HFFc6 (cell line): ENCODE measurements at regions not wholly inside any gene's neighbourhood (a gene's known extent, or its start where the extent isn't known, plus 50 kb on each side); places are given as distances from the start of the nearest gene placed in this dataset.

Source experiments
- DNase-seq: peaks from one replicate; pipeline ENCODE4 v3.0.0-alpha.2; 2018
- H3K27ac Mint-ChIP-seq: 2 replicates; pipeline ENCODE4 v1.8.0; 2020; ENCODE audit warnings: mild to moderate bottlenecking, mixed read lengths
- H3K27me3 Mint-ChIP-seq: 2 replicates; pipeline ENCODE4 v1.8.0; 2021; ENCODE audit warnings: mild to moderate bottlenecking, moderate library complexity, mixed read lengths; ENCODE audit not compliant: insufficient read depth
- H3K36me3 Mint-ChIP-seq: 2 replicates; pipeline ENCODE4 v1.8.0; 2021; ENCODE audit warnings: low read depth, mixed read lengths
- H3K4me1 Mint-ChIP-seq: 2 replicates; pipeline ENCODE4 v1.8.0; 2020; ENCODE audit warnings: low read depth, mixed read lengths
- H3K4me3 Mint-ChIP-seq: 2 replicates; pipeline ENCODE4 v1.8.0; 2020; ENCODE audit warnings: mild to moderate bottlenecking, moderate library complexity, mixed read lengths
- H3K9me3 Mint-ChIP-seq: 2 replicates; pipeline ENCODE4 v1.8.0; 2020; ENCODE audit warnings: mild to moderate bottlenecking, mixed read lengths
- CTCF ChIP-seq: fragments of 200-600 bp; sonication (generic); IDR thresholded peaks from 2 replicates; pipeline ENCODE4 v1.5.0; 2021; ENCODE audit warnings: antibody characterized with exemption, mild to moderate bottlenecking

DNA sequence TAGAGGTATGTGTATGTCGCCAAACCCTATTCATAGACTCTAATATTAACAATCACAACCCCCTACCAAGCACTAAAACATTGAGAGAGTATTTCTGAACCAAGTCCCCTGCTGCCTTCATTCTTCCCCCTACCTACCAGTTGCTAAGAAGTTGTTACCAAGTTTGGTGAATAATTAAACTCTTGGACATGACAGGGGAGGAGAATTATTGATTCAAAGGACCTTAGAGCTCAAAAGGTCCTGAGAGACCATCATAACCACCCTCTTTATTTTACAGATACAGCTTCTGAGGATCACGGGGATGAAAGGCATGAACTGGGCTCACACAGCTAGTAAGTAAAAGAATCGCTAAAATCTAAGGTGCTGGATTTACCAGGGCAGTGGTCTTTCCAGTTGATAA is 204.1 kb downstream of the PIK3C3 start:
- Mint-ChIP-seq H3K36me3 (no peaks in the 10 kb centered on the region), H3K27ac (no peak overlapping the region), H3K9me3 (no peaks in the 10 kb centered on the region), H3K4me1 (no peaks in the 10 kb centered on the region), H3K4me3 (no peak overlapping the region), H3K27me3 (peaks cover 6% of the 10 kb centered on the region)
- no peak for TF ChIP-seq CTCF
- DNase-seq = no peak

DNA sequence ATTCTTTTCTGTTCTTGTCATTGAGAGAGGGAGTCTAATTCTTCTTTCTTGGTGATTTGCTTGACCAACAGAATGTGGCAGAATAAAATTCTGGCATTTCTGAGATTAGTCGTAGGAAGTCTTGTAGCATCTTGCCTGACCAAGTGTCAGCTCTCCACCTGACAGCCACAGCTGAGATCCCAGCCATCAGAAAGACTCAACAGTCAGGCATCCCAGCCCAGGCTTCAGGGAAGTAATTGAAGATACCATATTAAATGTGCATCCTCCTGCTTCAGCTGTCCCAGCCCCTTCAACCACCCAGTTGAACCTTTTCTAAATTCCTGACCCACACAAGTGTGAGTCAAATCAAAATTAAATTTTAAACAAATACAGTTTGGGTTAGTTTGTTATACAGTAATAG is 208.3 kb downstream of the PIK3C3 start:
- peaks cover 3% of the 10 kb centered on the region for H3K27me3 Mint-ChIP-seq
- no peaks in the 10 kb centered on the region for H3K4me1 Mint-ChIP-seq
- H3K27ac Mint-ChIP-seq = no peak overlapping the region
- H3K9me3 Mint-ChIP-seq = no peaks in the 10 kb centered on the region
- H3K36me3 Mint-ChIP-seq = no peaks in the 10 kb centered on the region
- TF ChIP-seq CTCF = no peak
- DNase-seq = no peak
- H3K4me3 Mint-ChIP-seq = no peak overlapping the region

- Mint-ChIP-seq H3K4me1 (no peaks in the 10 kb centered on the region), H3K27ac (no peak overlapping the region), H3K36me3 (no peaks in the 10 kb centered on the region), H3K4me3 (no peak overlapping the region), H3K9me3 (no peaks in the 10 kb centered on the region), H3K27me3 (no peaks in the 10 kb centered on the region; the same call in 1 of the 2 replicates)
- no peak for TF ChIP-seq CTCF
- DNase-seq = no peak
Observed at GRCh38 chr18:42164556-42164955, 209.5 kb downstream of the PIK3C3 start.

DNA sequence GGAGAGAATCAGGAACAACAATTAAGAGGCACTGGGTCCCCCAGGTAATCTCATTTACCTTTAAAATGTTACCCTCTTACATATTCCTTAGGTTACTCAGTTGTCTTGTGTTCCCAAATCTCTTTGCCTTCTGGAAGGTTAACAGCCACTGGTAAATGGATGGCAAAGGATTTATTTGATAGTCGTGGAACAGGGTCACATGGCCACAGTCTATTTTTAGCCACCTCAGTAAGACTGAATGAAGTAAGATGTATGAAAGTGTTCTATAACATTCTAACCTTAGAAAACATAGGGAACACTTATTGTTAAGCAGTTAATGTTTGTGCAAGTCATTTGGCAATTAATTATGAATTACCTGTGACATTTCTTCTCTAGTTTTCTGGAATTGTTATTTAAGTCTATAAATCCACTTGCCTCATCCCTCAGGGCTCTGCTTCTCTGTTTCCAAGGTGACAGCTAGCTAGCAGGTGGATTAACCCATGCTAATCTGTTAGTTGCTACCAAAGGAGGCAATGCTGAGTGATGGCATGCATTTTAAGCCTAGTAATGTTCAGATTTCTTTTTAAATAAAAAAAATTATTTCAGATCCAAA is 211.0 kb downstream of the PIK3C3 start:
- no peaks in the 10 kb centered on the region for H3K36me3 Mint-ChIP-seq
- no peak for TF ChIP-seq CTCF
- no peaks in the 10 kb centered on the region for H3K9me3 Mint-ChIP-seq
- DNase-seq = no peak
- H3K4me1 Mint-ChIP-seq = no peaks in the 10 kb centered on the region
- H3K27ac Mint-ChIP-seq = no peak overlapping the region
- H3K4me3 Mint-ChIP-seq = no peak overlapping the region
- no peaks in the 10 kb centered on the region; the same call in none of the 2 replicates for H3K27me3 Mint-ChIP-seq

DNA sequence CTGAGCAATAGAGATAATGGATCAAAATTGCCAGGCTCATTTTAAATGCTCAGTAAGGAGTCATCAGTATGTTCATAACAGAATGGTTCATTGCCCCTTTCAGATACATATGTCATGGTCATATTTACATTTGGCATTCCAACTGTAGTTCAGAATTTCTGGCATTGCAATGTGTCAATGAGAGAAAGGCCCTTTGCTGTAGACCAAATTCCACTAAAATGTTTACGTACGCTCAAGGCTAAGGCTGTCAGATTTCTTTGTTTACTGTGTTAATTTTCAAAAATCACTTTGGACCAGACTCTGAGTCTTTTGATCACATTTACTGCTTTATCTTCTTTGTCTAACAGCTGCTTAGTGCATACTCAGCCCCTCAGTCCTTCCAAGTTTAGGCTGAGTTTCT is 213.5 kb downstream of the PIK3C3 start:
- H3K27me3 Mint-ChIP-seq = peaks cover 3% of the 10 kb centered on the region
- no peak for DNase-seq
- no peak overlapping the region for H3K4me3 Mint-ChIP-seq
- no peaks in the 10 kb centered on the region for H3K36me3 Mint-ChIP-seq
- H3K9me3 Mint-ChIP-seq = no peaks in the 10 kb centered on the region
- H3K27ac Mint-ChIP-seq = no peak overlapping the region
- TF ChIP-seq CTCF = no peak
- H3K4me1 Mint-ChIP-seq = no peaks in the 10 kb centered on the region

DNA sequence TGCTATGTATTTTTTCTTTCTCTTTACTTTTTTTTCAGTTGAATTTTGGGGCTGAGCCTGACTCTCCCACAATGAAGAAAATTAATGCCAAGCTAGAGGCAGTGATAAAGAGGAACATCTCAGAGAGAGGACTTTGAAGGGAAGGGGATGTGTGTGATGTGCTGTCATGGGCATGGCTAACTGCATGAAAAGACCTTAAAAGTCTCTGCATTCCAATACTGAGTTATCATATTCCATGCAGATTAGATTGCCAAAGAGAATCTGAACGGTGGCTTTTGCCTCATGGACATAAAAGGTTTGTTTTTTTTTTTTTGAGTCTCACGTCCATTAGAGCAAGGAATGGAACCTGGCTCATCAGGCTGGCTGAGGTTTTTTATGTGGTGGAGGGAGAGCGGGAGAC is 213.9 kb downstream of the PIK3C3 start:
- Mint-ChIP-seq H3K4me1 (no peaks in the 10 kb centered on the region), H3K27me3 (peaks cover 3% of the 10 kb centered on the region), H3K4me3 (no peak overlapping the region), H3K36me3 (no peaks in the 10 kb centered on the region), H3K9me3 (no peaks in the 10 kb centered on the region), H3K27ac (no peak overlapping the region)
- no peak for TF ChIP-seq CTCF
- no peak for DNase-seq
